HEK293 (cell line): ENCODE measurements at regions not wholly inside any gene's neighbourhood (a gene's known extent, or its start where the extent isn't known, plus 50 kb on each side); places are given as distances from the start of the nearest gene placed in this dataset.

Experiments
- CTCF ChIA-PET: fragments of 350-600 bp; formaldehyde crosslinking; extraction: SDS; loops from one replicate; lab custom pipeline; 2021; ENCODE audit warnings: antibody characterized with exemption; lab: Yijun Ruan, JAX
- POLR2A ChIA-PET: fragments of 300-600 bp; formaldehyde crosslinking; extraction: SDS; loops from one replicate; lab custom pipeline; 2020; ENCODE audit warnings: antibody characterized with exemption, inconsistent platforms; lab: Yijun Ruan, JAX
- H3K27ac ChIP-seq: fragments of 200-500 bp; sonication (Bioruptor generic); 2 replicates; pipeline ENCODE4 v1.5.1; 2014; ENCODE audit warnings: low read depth, low read length, control low read depth, inconsistent platforms; ENCODE audit errors: extremely low read depth
- H3K36me3 ChIP-seq, 2 experiments: fragments of 200-500 bp in 1 of 2; sonication (Bioruptor generic) in 1 of 2; 1 replicate in 1 of 2; 2 replicates in 1 of 2; pipeline ENCODE4 v1.5.1; 2014 to 2017; ENCODE audit warnings: inconsistent platforms in 2 of 2, low read length in 2 of 2; ENCODE audit not compliant: control insufficient read depth in 2 of 2, insufficient read depth in 1 of 2
- H3K4me1 ChIP-seq: fragments of 200-500 bp; sonication (Bioruptor generic); 2 replicates; pipeline ENCODE4 v1.5.1; 2014; ENCODE audit warnings: mild to moderate bottlenecking, low read length, inconsistent platforms; ENCODE audit not compliant: control insufficient read depth, insufficient read depth
- H3K4me3 ChIP-seq: 2 replicates; pipeline ENCODE4 v1.5.1; 2011; ENCODE audit warnings: low read depth, mild to moderate bottlenecking, control low read depth, low read length, moderate library complexity
- H3K9me3 ChIP-seq: fragments of 200-500 bp; sonication (Bioruptor generic); 2 replicates; pipeline ENCODE4 v1.5.1; 2014; ENCODE audit warnings: low read depth, low read length, inconsistent platforms; ENCODE audit not compliant: control insufficient read depth, insufficient read depth
- GFI1B ChIP-seq: fragments of 450-650 bp; formaldehyde crosslinking; IDR thresholded peaks from 2 replicates; pipeline ENCODE4 v1.5.1; 2016; ENCODE audit warnings: missing biosample characterization, missing genetic modification characterization
- HOXC10 ChIP-seq: sonication (generic); formaldehyde crosslinking; IDR thresholded peaks from 2 replicates; pipeline ENCODE4 v1.8.1; 2023; ENCODE audit warnings: mild to moderate bottlenecking, missing genetic modification reagents
- KLF1 ChIP-seq: fragments of 450-650 bp; formaldehyde crosslinking; IDR thresholded peaks from 2 replicates; pipeline ENCODE4 v1.5.1; 2016; ENCODE audit warnings: missing biosample characterization, missing genetic modification characterization
- REPIN1 ChIP-seq: fragments of 450-650 bp; formaldehyde crosslinking; IDR thresholded peaks from 2 replicates; pipeline ENCODE4 v1.5.1; 2017; ENCODE audit warnings: missing biosample characterization, missing genetic modification characterization, low read depth
- SCRT1 ChIP-seq: fragments of 450-650 bp; formaldehyde crosslinking; IDR thresholded peaks from 2 replicates; pipeline ENCODE4 v1.5.1; 2016; ENCODE audit warnings: missing biosample characterization, missing genetic modification characterization, borderline replicate concordance
- SP2 ChIP-seq: fragments of 450-650 bp; formaldehyde crosslinking; IDR thresholded peaks from 2 replicates; pipeline ENCODE4 v1.5.1; 2016; ENCODE audit warnings: missing biosample characterization, missing genetic modification characterization
- SP7 ChIP-seq: fragments of 450-650 bp; formaldehyde crosslinking; IDR thresholded peaks from 2 replicates; pipeline ENCODE4 v1.5.1; 2016; ENCODE audit warnings: missing biosample characterization, missing genetic modification characterization
- ZBTB17 ChIP-seq: fragments of 450-650 bp; formaldehyde crosslinking; IDR thresholded peaks from 2 replicates; pipeline ENCODE4 v1.5.1; 2016; ENCODE audit warnings: missing biosample characterization, missing genetic modification characterization
- ZBTB21 ChIP-seq: fragments of 450-650 bp; formaldehyde crosslinking; IDR thresholded peaks from 2 replicates; pipeline ENCODE4 v1.5.1; 2017; ENCODE audit warnings: missing biosample characterization, missing genetic modification characterization
- ZEB2 ChIP-seq: fragments of 450-650 bp; formaldehyde crosslinking; IDR thresholded peaks from 2 replicates; pipeline ENCODE4 v1.5.1; 2016; ENCODE audit warnings: missing biosample characterization, missing genetic modification characterization
- ZNF175 ChIP-seq: fragments of 450-650 bp; formaldehyde crosslinking; IDR thresholded peaks from 2 replicates; pipeline ENCODE4 v1.5.1; 2016; ENCODE audit warnings: missing biosample characterization, missing genetic modification characterization
- ZNF311 ChIP-seq: fragments of 450-650 bp; formaldehyde crosslinking; IDR thresholded peaks from 2 replicates; pipeline ENCODE4 v1.5.1; 2017; ENCODE audit warnings: missing biosample characterization, missing genetic modification characterization, borderline replicate concordance
- ZNF529 ChIP-seq: fragments of 450-650 bp; formaldehyde crosslinking; IDR thresholded peaks from 2 replicates; pipeline ENCODE4 v1.5.1; 2017; ENCODE audit warnings: missing genetic modification characterization, missing biosample characterization; ENCODE audit not compliant: insufficient replicate concordance
- ZNF560 ChIP-seq: fragments of 450-650 bp; formaldehyde crosslinking; IDR thresholded peaks from 2 replicates; pipeline ENCODE4 v1.5.1; 2017; ENCODE audit warnings: missing biosample characterization, missing genetic modification characterization, borderline replicate concordance
- ZNF610 ChIP-seq: fragments of 450-650 bp; formaldehyde crosslinking; IDR thresholded peaks from 2 replicates; pipeline ENCODE4 v1.5.1; 2016; ENCODE audit warnings: missing biosample characterization, missing genetic modification characterization, borderline replicate concordance
- ZNF623 ChIP-seq: fragments of 450-650 bp; formaldehyde crosslinking; IDR thresholded peaks from 2 replicates; pipeline ENCODE4 v1.5.1; 2016; ENCODE audit warnings: missing biosample characterization, missing genetic modification characterization
- ZNF776 ChIP-seq: fragments of 450-650 bp; formaldehyde crosslinking; IDR thresholded peaks from 2 replicates; pipeline ENCODE4 v1.5.0; 2017; ENCODE audit warnings: missing biosample characterization, missing genetic modification characterization, borderline replicate concordance
- ZNF791 ChIP-seq: fragments of 450-650 bp; formaldehyde crosslinking; IDR thresholded peaks from 2 replicates; pipeline ENCODE4 v1.5.1; 2016; ENCODE audit warnings: missing biosample characterization, missing genetic modification characterization
- TF ChIP-seq, protein P1 (sequence below): fragments of 450-650 bp; formaldehyde crosslinking; IDR thresholded peaks from 2 replicates; pipeline ENCODE4 v1.5.1; 2016; ENCODE audit warnings: missing biosample characterization, missing genetic modification characterization
- TF ChIP-seq, protein P2 (sequence below): fragments of 450-650 bp; formaldehyde crosslinking; IDR thresholded peaks from 2 replicates; pipeline ENCODE4 v1.5.0; 2017; ENCODE audit warnings: missing biosample characterization, missing genetic modification characterization, borderline replicate concordance
- TF ChIP-seq, protein P3 (sequence below): fragments of 450-650 bp; formaldehyde crosslinking; IDR thresholded peaks from 2 replicates; pipeline ENCODE4 v1.5.1; 2016; ENCODE audit warnings: missing biosample characterization, missing genetic modification characterization

DNA sequence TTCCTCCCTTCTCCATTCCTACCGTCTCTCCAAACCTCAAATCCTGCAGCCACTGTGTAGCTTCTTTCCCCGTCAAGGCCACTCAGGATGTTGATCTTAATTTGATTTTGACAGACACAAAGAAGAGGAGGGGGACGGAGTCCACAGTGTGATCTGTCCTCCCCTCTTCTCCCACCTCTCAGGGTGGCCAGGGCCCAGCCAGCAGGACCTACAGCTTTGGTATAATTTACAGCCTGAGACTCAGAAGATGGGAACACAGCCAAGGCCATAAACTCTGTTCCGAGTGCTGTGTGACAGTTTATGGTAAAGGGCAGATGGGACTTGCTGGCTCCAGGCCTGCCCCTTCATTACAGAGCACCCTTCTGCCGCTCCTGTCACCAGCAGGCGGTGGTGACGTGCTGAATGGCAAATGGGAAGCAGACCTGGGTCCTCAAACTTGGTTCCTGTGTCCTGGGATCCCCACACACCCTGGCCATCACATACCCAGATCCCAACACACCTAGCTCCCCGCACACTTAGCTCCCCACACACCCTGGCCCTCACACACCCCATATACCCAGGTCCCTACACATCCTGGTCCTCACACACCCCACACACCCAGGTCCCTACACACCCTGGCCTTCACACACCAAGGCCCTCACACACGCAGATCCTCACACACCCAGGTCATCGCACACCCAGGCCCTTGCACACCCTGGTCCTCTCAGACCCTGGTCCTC is 71.6 kb downstream of the CD2 start (continued):
- no peak for TF ChIP-seq ZBTB21 (tag by site-specific recombination)

DNA sequence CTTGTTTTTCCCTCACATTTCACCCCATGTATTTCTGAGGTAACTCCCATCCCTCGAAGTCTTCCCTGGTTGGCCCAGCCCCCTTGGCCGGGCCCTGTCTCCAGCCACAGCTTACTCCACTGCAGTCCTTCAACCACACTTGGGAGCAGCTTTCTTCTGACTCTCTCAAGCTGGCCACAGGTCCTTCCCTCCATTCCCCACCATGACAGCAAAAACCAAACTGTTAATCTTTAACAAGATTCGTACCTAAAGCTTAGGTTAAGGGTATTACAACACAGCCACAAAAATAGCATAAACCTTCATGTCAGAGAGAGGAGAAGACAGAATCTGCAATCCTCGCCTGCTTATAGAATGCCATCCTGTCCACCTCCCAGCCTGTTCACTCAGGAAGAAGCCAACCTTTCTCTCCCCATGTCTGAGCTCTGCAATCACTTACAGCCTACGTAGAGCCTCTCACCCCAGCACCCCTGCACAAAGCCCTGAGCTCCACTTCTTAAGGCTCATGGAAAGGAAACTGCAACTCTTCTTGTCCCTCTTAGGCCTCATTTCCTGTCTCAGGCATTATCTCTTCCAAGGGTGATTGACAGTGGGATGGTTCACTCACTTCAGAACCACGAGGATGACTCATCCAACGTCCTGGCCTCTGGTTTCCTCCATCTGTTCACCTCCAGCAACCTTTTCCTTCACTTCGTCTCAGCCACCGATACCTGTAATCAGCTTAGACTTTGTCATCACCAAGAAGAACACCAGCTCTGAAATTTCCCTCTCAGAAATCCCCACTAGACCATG is 72.8 kb downstream of the CD2 start:
- no peak overlapping the region for H3K27ac ChIP-seq
- ChIA-PET CTCF (interaction anchor here (0.7 to 0.8 kb wide), 2 partner anchors 9 to 60 kb away, joined by 3 to 5 read pairs; no protein-coding TSS in a partner anchor), POLR2A (interaction anchor here (0.8 kb wide), 1 partner anchor 50 kb away, joined by 4 read pairs; no protein-coding TSS in a partner anchor)
- H3K36me3 ChIP-seq, result no peaks in the 10 kb centered on the region
- TF ChIP-seq SCRT1 (tag by site-specific recombination) (no peak), SP2 (peak; percentile 29), ZNF791 (no peak), SP7 (tag by site-specific recombination) (peak; percentile 62), ZNF529 (tag by site-specific recombination) (no peak), KLF1 (tag by site-specific recombination) (no peak), ZBTB17 (tag by site-specific recombination) (peak; percentile 35; the same call in 1 of the 2 replicates), ZNF175 (tag by site-specific recombination) (no peak), HOXC10 (CRISPR knock-in tag) (no peak)
- TF ChIP-seq, protein P1, sequence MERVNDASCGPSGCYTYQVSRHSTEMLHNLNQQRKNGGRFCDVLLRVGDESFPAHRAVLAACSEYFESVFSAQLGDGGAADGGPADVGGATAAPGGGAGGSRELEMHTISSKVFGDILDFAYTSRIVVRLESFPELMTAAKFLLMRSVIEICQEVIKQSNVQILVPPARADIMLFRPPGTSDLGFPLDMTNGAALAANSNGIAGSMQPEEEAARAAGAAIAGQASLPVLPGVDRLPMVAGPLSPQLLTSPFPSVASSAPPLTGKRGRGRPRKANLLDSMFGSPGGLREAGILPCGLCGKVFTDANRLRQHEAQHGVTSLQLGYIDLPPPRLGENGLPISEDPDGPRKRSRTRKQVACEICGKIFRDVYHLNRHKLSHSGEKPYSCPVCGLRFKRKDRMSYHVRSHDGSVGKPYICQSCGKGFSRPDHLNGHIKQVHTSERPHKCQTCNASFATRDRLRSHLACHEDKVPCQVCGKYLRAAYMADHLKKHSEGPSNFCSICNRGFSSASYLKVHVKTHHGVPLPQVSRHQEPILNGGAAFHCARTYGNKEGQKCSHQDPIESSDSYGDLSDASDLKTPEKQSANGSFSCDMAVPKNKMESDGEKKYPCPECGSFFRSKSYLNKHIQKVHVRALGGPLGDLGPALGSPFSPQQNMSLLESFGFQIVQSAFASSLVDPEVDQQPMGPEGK (tag by site-specific recombination), result 0 out of 2 replicates have a peak, but pooled peaks have one; percentile 14
- H3K9me3 ChIP-seq, result no peaks in the 10 kb centered on the region
- no peak overlapping the region for H3K4me3 ChIP-seq
- H3K4me1 ChIP-seq, result peaks cover 6% of the 10 kb centered on the region; the same call in 1 of the 2 replicates

DNA sequence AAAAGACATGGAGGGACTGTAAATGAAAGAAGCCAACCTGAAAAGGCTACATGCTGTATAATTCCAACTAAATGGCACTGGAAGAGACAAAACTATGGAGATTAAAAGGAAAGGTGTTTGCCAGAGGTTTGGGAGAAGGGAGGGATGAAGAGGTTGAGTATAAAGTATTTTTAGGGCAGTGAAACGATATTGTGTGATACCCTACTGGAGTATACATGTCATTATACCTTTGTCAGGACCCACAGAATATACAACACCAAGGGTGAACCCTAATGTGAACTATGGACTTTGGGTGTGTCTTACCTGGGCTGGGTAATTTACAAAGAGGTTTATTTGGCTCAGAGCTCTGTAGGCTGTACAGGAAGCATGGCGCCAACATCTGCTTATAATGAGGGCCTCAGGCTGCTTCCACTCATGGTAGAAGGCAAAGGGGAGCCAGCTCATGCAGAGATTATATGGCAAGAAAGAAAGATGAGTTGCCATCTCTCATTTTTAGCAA is 73.4 kb downstream of the CD2 start:
- ChIA-PET CTCF (interaction anchor here (0.7 kb wide), 1 partner anchor 60 kb away, joined by 3 read pairs; no protein-coding TSS in a partner anchor), POLR2A (interaction anchor here (0.8 kb wide), 1 partner anchor 50 kb away, joined by 4 read pairs; no protein-coding TSS in a partner anchor)
- peaks cover 6% of the 10 kb centered on the region; the same call in 1 of the 2 replicates for H3K4me1 ChIP-seq
- no peak overlapping the region for H3K27ac ChIP-seq
- H3K36me3 ChIP-seq, result no peaks in the 10 kb centered on the region
- no peaks in the 10 kb centered on the region for H3K9me3 ChIP-seq
- TF ChIP-seq ZEB2 (tag by site-specific recombination) (no peak), SP7 (tag by site-specific recombination) (peak; percentile 3; the same call in 1 of the 2 replicates)
- no peak overlapping the region for H3K4me3 ChIP-seq

DNA sequence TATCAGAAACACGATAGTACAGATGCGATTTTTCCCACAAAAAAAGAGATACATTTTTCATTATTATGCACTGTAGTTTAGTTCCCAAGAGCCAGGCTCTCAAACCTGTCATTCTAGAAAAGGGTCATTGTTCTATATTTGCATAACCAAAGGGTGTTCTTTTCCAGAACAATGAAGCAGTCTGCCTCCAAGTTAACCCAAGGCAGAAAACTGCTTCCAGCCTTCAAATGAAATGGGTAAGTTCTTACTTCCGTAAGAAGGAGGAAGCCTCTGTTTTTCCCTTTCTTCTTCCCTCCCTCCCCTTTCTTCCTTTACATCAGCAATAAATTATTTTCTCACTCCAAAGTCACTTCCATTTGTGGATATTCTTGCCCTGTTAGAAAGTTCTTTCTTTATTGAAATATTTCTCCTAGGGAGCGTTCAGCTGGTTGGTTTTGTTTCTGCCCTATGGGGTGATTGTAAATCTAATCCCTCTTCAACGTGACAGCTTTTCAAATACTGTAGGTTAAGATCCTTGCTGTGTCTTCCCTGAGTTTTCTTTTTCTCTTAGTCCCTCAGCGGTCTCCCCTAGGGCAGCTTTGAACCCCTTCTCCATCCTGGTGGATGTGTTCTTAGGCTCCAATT is 77.3 kb upstream of the PTGFRN start:
- POLR2A ChIA-PET, result no interaction called here
- no peaks in the 10 kb centered on the region for H3K9me3 ChIP-seq
- TF ChIP-seq REPIN1, result no peak
- no peak for TF ChIP-seq ZNF610 (tag by site-specific recombination)
- TF ChIP-seq, protein P2, sequence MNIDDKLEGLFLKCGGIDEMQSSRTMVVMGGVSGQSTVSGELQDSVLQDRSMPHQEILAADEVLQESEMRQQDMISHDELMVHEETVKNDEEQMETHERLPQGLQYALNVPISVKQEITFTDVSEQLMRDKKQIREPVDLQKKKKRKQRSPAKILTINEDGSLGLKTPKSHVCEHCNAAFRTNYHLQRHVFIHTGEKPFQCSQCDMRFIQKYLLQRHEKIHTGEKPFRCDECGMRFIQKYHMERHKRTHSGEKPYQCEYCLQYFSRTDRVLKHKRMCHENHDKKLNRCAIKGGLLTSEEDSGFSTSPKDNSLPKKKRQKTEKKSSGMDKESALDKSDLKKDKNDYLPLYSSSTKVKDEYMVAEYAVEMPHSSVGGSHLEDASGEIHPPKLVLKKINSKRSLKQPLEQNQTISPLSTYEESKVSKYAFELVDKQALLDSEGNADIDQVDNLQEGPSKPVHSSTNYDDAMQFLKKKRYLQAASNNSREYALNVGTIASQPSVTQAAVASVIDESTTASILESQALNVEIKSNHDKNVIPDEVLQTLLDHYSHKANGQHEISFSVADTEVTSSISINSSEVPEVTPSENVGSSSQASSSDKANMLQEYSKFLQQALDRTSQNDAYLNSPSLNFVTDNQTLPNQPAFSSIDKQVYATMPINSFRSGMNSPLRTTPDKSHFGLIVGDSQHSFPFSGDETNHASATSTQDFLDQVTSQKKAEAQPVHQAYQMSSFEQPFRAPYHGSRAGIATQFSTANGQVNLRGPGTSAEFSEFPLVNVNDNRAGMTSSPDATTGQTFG (tag by site-specific recombination), result no peak
- TF ChIP-seq ZNF311 (tag by site-specific recombination), result no peak
- TF ChIP-seq GFI1B (tag by site-specific recombination), result no peak
- TF ChIP-seq, protein P3, sequence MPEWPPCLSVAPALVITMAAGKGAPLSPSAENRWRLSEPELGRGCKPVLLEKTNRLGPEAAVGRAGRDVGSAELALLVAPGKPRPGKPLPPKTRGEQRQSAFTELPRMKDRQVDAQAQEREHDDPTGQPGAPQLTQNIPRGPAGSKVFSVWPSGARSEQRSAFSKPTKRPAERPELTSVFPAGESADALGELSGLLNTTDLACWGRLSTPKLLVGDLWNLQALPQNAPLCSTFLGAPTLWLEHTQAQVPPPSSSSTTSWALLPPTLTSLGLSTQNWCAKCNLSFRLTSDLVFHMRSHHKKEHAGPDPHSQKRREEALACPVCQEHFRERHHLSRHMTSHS (tag by site-specific recombination), result no peak
- TF ChIP-seq ZNF776 (tag by site-specific recombination), result no peak
- no peak for TF ChIP-seq ZNF623 (tag by site-specific recombination)
- no peak for TF ChIP-seq ZNF560 (tag by site-specific recombination)

More for the DNA sequence above, 77.3 kb upstream of the PTGFRN start:
- Histone ChIP-seq H3K27ac (no peak overlapping the region), H3K4me3 (no peak overlapping the region), H3K4me1 (no peaks in the 10 kb centered on the region), H3K36me3 (no peaks in the 10 kb centered on the region)
- CTCF ChIA-PET, result interaction anchor here (0.6 to 2.0 kb wide), 3 partner anchors 14 to 290 kb away, joined by 3 to 5 read pairs (median 4); no protein-coding TSS in a partner anchor
